Ovary (tissue), 7 donors: ENCODE measurements at regions not wholly inside any gene's neighbourhood (a gene's known extent, or its start where the extent isn't known, plus 50 kb on each side); places are given as distances from the start of the nearest gene placed in this dataset.
A peak's percentile ranks its signal among the peaks of the same experiment; 100 is the strongest.

Source experiments
- DNase-seq, 5 donors: peaks; one replicate each; pipeline ENCODE4 v3.0.0-alpha.2; 2019 to 2020
- H3K27ac ChIP-seq, 2 donors: fragments of 200-600 bp; one replicate each; pipeline versions ENCODE4 v1.5.1 to v1.8.0; 2019 to 2022
- H3K27me3 ChIP-seq: fragments of 200-600 bp; one replicate; pipeline ENCODE4 v1.8.0; 2022
- H3K36me3 ChIP-seq: fragments of 200-600 bp; sonication (generic); one replicate; pipeline ENCODE4 v1.5.1; 2019
- H3K4me1 ChIP-seq: one replicate; pipeline ENCODE4 v1.8.1; 2013; ENCODE audit warnings: mild to moderate bottlenecking, moderate library complexity; ENCODE audit not compliant: insufficient read depth
- H3K4me3 ChIP-seq: fragments of 200-600 bp; sonication (generic); one replicate; pipeline ENCODE4 v1.5.1; 2017
- H3K9me3 ChIP-seq, 2 donors: fragments of 200-600 bp in 1 of 2; sonication (generic) in 1 of 2; one replicate each; pipeline versions ENCODE4 v1.5.1 to v1.8.1; 2013 to 2019; ENCODE audit warnings: mild to moderate bottlenecking in 1 of 2, moderate library complexity in 1 of 2
- EP300 ChIP-seq: sonication (generic); formaldehyde crosslinking; IDR thresholded peaks from one replicate; pipeline ENCODE4 v1.6.1; 2017; ENCODE audit warnings: antibody characterized with exemption
- POLR2A ChIP-seq: fragments of 450-650 bp; IDR thresholded peaks from one replicate; pipeline ENCODE4 v1.6.1; 2017; ENCODE audit warnings: antibody characterized with exemption, mild to moderate bottlenecking, moderate library complexity
- WGBS, 3 donors: extraction: QIAGEN DNeasy Blood & Tissue Kit in 1 of 3; methylation state at CpG; one replicate each; pipeline versions ENCODE4 v1.1.5 to v1.1.7; 2013 to 2017; 5-methylcytosine and 5-hydroxymethylcytosine counted together
- intact Hi-C, 4 donors: fragments of 100-400 bp; cut with DNase I; formaldehyde crosslinking; loops; one replicate each; pipeline versions ENCODE4 v1.11.0 to v1.15.1; 2022 to 2023
- TF ChIP-seq, protein P1 (sequence below), 3 donors: fragments of 450-650 bp in 2 of 3; fragments of 200-600 bp in 1 of 3; IDR thresholded peaks; one replicate each; pipeline versions ENCODE4 v1.5.1 to v1.8.0; 2016 to 2022; ENCODE audit warnings: antibody characterized with exemption in 3 of 3, mild to moderate bottlenecking in 1 of 3
- donor health status: DM: no; HTN: no; CAD: no; lungs with moderate emphysema.
- donor health status: DM: no; HTN: no; CAD: no.
- donor health status: Bipolar disorder and iron deficiency.
- donor health status: DM: no; HTN: no; CAD: no.
- donor health status: DM: yes; HTN: yes; CAD: no.

DNA sequence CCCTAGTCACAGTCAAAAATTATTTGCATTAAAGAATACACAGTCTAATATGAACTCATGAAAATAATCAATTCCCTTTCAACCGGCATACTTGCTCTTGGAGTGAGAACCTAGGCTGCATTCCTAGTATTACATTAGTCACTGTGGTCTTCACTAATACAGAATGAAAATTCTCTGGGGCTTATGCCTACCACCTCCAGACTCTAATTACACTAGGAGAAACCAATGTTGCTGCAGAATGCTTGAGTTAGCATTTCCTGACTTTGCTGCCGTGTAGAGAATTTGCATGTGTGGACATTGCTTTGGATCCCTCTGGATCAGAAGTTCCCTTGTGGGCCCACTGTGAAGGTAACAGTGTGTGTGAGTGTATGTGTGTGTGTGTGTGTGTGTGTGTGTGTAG, 87.8 kb downstream of the CCNA1 start:
- WGBS, 3 donors: 44 to 61% (median 57%) methylated on average over 2 of the region's 2 CpGs
- no peak for TF ChIP-seq POLR2A

GRCh38 chr13:36526897-36527296, 94.6 kb downstream of the CCNA1 start:
- TF ChIP-seq, protein P1, sequence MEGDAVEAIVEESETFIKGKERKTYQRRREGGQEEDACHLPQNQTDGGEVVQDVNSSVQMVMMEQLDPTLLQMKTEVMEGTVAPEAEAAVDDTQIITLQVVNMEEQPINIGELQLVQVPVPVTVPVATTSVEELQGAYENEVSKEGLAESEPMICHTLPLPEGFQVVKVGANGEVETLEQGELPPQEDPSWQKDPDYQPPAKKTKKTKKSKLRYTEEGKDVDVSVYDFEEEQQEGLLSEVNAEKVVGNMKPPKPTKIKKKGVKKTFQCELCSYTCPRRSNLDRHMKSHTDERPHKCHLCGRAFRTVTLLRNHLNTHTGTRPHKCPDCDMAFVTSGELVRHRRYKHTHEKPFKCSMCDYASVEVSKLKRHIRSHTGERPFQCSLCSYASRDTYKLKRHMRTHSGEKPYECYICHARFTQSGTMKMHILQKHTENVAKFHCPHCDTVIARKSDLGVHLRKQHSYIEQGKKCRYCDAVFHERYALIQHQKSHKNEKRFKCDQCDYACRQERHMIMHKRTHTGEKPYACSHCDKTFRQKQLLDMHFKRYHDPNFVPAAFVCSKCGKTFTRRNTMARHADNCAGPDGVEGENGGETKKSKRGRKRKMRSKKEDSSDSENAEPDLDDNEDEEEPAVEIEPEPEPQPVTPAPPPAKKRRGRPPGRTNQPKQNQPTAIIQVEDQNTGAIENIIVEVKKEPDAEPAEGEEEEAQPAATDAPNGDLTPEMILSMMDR (IDR thresholded peaks at IDR 0.05): no peak
- TF ChIP-seq EP300: no peak
- TF ChIP-seq POLR2A: no peak
- H3K27ac ChIP-seq: no peak overlapping the region
- intact Hi-C loops: no loop called here
- no peaks in the 10 kb centered on the region for H3K9me3 ChIP-seq
- DNase-seq: no peak
- no peak overlapping the region for H3K4me3 ChIP-seq
- 8 to 36% (median 21%) methylated on average over 1 of the region's 1 CpG for WGBS, 3 donors
- no peaks in the 10 kb centered on the region for H3K4me1 ChIP-seq
- no peaks in the 10 kb centered on the region for H3K36me3 ChIP-seq
- no peaks in the 10 kb centered on the region for H3K27me3 ChIP-seq

More for the DNA sequence above, 87.8 kb downstream of the CCNA1 start:
- intact Hi-C loops: no loop called here
- H3K36me3 ChIP-seq: no peaks in the 10 kb centered on the region
- no peak overlapping the region for H3K27ac ChIP-seq
- H3K9me3 ChIP-seq: no peaks in the 10 kb centered on the region
- DNase-seq: no peak
- H3K27me3 ChIP-seq: no peaks in the 10 kb centered on the region
- no peaks in the 10 kb centered on the region for H3K4me1 ChIP-seq
- H3K4me3 ChIP-seq: no peak overlapping the region

DNA sequence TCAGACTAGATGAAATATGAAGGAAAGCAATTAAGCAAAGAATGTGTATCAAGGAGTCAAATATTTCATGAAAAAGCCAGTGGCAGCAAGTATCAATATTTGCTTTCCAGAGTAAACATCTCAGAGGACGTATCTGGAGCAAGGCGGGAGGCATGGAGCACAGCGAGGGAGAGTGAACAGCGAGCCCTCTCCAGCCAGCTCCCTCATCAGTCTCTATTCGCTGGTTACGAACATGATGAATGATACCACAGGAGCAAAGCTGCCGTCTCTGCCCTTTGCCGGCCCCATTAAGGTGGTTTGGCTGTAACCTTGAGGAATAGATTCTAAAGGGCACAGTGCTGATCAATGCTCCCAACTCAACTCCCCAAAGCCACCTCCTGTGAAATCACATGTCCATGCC, 95.8 kb downstream of the CCNA1 start:
- H3K9me3 ChIP-seq: no peaks in the 10 kb centered on the region
- H3K4me3 ChIP-seq: no peak overlapping the region
- intact Hi-C loops: no loop called here
- WGBS, 3 donors: 69 to 78% (median 70%) methylated on average over 8 of the region's 8 CpGs
- no peak for TF ChIP-seq POLR2A
- TF ChIP-seq EP300: no peak
- TF ChIP-seq, protein P1 (IDR thresholded peaks at IDR 0.05): no peak
- H3K27ac ChIP-seq: no peak overlapping the region
- DNase-seq: no peak
- H3K36me3 ChIP-seq: no peaks in the 10 kb centered on the region
- no peaks in the 10 kb centered on the region for H3K4me1 ChIP-seq
- H3K27me3 ChIP-seq: no peaks in the 10 kb centered on the region

DNA sequence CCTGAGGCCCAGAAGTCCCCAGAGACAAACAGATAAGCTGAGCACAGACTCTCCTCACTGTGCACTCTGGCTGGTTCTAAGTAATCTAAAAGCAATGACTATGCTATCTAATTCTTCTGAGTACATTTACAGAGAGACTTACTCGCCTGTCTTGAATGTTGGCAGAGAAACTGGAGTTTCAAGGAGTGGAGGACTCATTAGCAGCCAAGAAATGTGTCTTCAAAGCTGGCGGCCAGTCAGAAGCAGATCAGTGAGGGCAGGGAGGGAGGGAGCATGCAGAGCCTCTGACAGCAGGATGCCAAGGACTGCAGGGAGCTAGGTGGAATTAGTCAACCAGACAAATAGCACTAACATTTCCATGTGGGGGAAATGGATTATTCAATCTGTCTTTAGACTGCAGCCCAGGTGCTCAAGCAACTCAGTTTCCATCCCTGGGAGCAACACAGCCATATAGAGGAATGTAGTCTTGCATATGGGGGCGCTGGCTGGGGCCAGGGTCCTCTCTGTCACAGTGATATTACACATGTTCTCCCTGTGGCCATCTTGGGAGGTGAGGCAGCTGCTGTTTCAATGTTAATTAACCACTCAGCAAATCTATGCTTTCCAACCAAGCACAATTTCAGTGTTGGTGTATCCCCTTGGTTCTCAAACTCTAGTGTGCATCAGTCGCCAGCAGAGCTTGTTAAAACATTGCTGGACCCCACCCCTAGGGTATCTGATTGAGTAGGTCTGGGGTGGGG, 97.9 kb downstream of the CCNA1 start:
- Histone ChIP-seq H3K4me3 (no peak overlapping the region), H3K27ac (no peak overlapping the region), H3K27me3 (no peaks in the 10 kb centered on the region), H3K9me3 (no peaks in the 10 kb centered on the region), H3K36me3 (no peaks in the 10 kb centered on the region), H3K4me1 (no peaks in the 10 kb centered on the region)
- intact Hi-C loops: no loop called here
- WGBS, 3 donors: 22 to 37% (median 30%) methylated on average over 4 of the region's 4 CpGs
- TF ChIP-seq EP300: no peak
- TF ChIP-seq, protein P1 (IDR thresholded peaks at IDR 0.05): no peak
- TF ChIP-seq POLR2A: no peak
- peak in 1 of 5 donors; percentile 18 for DNase-seq

DNA sequence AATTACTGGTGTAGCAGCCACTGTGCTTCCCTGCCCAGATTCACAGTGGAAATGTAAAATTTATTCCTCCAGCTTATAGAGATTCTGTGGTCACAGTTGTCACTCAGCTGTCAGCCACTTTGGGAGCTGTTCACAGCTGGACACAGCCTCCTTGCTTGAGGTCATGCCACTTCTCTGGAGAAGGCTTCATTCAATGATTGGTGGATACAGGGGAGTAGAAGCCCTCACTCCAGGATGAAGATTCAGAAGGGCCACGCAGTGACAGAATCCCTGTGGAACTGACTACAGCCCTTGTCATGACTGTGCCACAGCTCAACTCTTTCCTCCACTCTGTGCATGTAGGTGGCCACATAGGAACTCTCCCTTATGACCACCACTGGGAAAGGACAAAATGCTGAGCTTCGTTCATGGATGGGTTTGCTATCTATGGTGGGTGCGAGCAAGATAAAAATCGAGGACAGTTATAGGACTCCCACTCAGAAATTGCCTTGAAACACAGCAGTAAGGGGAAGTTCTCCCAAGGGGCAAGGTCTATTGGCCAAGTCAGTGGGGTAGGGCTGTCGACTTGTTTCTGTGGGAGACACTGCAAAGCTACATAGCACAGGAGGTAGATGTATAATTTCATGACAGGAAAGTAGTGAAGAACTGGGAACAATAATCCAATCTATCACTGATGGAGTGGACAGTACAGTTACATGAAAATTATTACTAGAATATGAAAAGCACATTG, 98.7 kb downstream of the CCNA1 start:
- no peaks in the 10 kb centered on the region for H3K36me3 ChIP-seq
- H3K9me3 ChIP-seq: no peaks in the 10 kb centered on the region
- intact Hi-C loops: no loop called here
- TF ChIP-seq EP300 (no peak), POLR2A (no peak)
- TF ChIP-seq, protein P1 (IDR thresholded peaks at IDR 0.05): no peak
- no peaks in the 10 kb centered on the region for H3K4me1 ChIP-seq
- no peak overlapping the region for H3K27ac ChIP-seq
- WGBS, 3 donors: 64 to 75% (median 67%) methylated on average over 5 of the region's 5 CpGs
- H3K27me3 ChIP-seq: no peaks in the 10 kb centered on the region
- DNase-seq: no peak
- H3K4me3 ChIP-seq: no peak overlapping the region
